CD4-positive, alpha-beta T cell (primary cell): ENCODE measurements at regions not wholly inside any gene's neighbourhood (a gene's known extent, or its start where the extent isn't known, plus 50 kb on each side); places are given as distances from the start of the nearest gene placed in this dataset.

ENCODE experiments used
- ATAC-seq: fragments of 200-7000 bp; cut with Tn5 transposase; one replicate; pipeline ENCODE4 v1.10.0; 2022; ENCODE audit warnings: mild to moderate bottlenecking; ENCODE audit not compliant: poor library complexity
- CTCF ChIA-PET: fragments of 350-600 bp; sonication (Branson Sonifier 250); formaldehyde crosslinking; loops from one replicate; lab custom pipeline; 2021; ENCODE audit warnings: antibody characterized with exemption, inconsistent platforms; lab: Charles Lee
- POLR2A ChIA-PET: fragments of 350-600 bp; sonication (Branson Sonifier 250); formaldehyde crosslinking; loops from one replicate; lab custom pipeline; 2021; ENCODE audit warnings: antibody characterized with exemption, inconsistent platforms; lab: Charles Lee
- DNase-seq, 14 experiments: peaks; one replicate each; pipeline ENCODE4 v3.0.0-alpha.2; 2013 to 2020; ENCODE audit warnings: mixed read lengths in 2 of 14
- H3K27ac ChIP-seq, 2 donors: one replicate each; pipeline versions ENCODE4 v1.5.1 to v1.7.0; 2013; ENCODE audit warnings: low read length in 2 of 2, low read depth in 1 of 2, mild to moderate bottlenecking in 1 of 2
- H3K27me3 ChIP-seq, 2 experiments: 1 replicate in 1 of 2; 2 replicates in 1 of 2; pipeline versions ENCODE4 v1.6.1 to v1.7.0; 2013; ENCODE audit warnings: low read length in 2 of 2, control low read depth in 1 of 2, mild to moderate bottlenecking in 1 of 2, moderate library complexity in 1 of 2; ENCODE audit not compliant: insufficient read depth in 2 of 2, control insufficient read depth in 1 of 2
- H3K36me3 ChIP-seq: one replicate; pipeline ENCODE4 v1.6.1; 2013; ENCODE audit warnings: low read length, control low read depth; ENCODE audit not compliant: insufficient read depth
- H3K4me1 ChIP-seq: one replicate; pipeline ENCODE4 v1.6.1; 2013; ENCODE audit warnings: low read length, control low read depth; ENCODE audit not compliant: insufficient read depth
- H3K4me3 ChIP-seq: one replicate; pipeline ENCODE4 v1.5.1; 2013; ENCODE audit warnings: mild to moderate bottlenecking, low read length, moderate library complexity
- H3K9me3 ChIP-seq, 2 experiments: 1 replicate in 1 of 2; 2 replicates in 1 of 2; pipeline versions ENCODE4 v1.6.1 to v1.7.0; 2013; ENCODE audit warnings: low read length in 2 of 2, mild to moderate bottlenecking in 2 of 2, control low read depth in 1 of 2, moderate library complexity in 1 of 2; ENCODE audit not compliant: control insufficient read depth in 1 of 2, insufficient read depth in 1 of 2
- H3K27ac Mint-ChIP-seq: one replicate; pipeline ENCODE4 v1.8.0; 2020; ENCODE audit warnings: mixed read lengths
- H3K27me3 Mint-ChIP-seq: one replicate; pipeline ENCODE4 v1.8.0; 2021; ENCODE audit warnings: mixed read lengths
- H3K36me3 Mint-ChIP-seq: one replicate; pipeline ENCODE4 v1.8.0; 2021; ENCODE audit warnings: low read depth, mixed read lengths
- H3K4me1 Mint-ChIP-seq: one replicate; pipeline ENCODE4 v1.8.0; 2021; ENCODE audit warnings: low read depth, mixed read lengths
- H3K4me3 Mint-ChIP-seq: one replicate; pipeline ENCODE4 v1.8.0; 2020; ENCODE audit warnings: mild to moderate bottlenecking, mixed read lengths
- H3K9me3 Mint-ChIP-seq: one replicate; pipeline ENCODE4 v1.8.0; 2020; ENCODE audit warnings: mixed read lengths
- intact Hi-C, 2 experiments: fragments of 100-400 bp; cut with DNase I in 1 of 2; cut with micrococcal nuclease in 1 of 2; formaldehyde crosslinking; loops; one replicate each; pipeline versions ENCODE4 v1.15.1 to v1.9.0; 2023 to 2025; cut with DNase I, micrococcal nuclease
- TF ChIP-seq, protein P1 (sequence below): fragments of 200-600 bp; IDR thresholded peaks from one replicate; pipeline ENCODE4 v1.8.0; 2022; ENCODE audit warnings: antibody characterized with exemption, mild to moderate bottlenecking

DNA sequence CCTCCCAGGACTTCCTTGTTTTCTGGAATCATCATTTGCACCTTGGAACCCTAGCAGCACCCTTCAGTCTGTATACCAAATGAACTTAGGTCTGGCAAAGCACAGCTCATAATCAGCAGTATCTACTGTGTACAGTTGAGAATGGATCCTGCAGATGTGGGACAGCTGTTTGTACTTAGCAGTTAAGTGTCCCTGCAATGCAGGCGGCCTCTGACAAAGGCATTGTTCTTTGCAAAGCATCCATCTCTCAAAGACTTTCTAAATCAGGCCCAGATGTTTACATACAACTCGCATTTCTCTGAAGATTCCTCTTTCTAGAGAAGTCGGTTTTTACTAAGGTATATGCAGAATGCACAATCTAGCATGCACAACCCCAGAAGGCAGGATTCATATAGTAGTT, 170.5 kb upstream of the RBM19 start:
- no peaks in the 10 kb centered on the region for H3K4me1 ChIP-seq
- peaks cover 0 to 5% of the 10 kb centered on the region in 2 experiments for H3K27me3 ChIP-seq
- no peak overlapping the region for H3K27ac Mint-ChIP-seq
- no peaks in the 10 kb centered on the region for H3K4me1 Mint-ChIP-seq
- ATAC-seq: no peak
- H3K27me3 Mint-ChIP-seq: peaks cover 9% of the 10 kb centered on the region
- no peak overlapping the region for H3K4me3 Mint-ChIP-seq
- DNase-seq: no peak
- peaks cover 0 to 4% of the 10 kb centered on the region in 2 experiments for H3K9me3 ChIP-seq
- no peak overlapping the region for H3K4me3 ChIP-seq
- TF ChIP-seq, protein P1, sequence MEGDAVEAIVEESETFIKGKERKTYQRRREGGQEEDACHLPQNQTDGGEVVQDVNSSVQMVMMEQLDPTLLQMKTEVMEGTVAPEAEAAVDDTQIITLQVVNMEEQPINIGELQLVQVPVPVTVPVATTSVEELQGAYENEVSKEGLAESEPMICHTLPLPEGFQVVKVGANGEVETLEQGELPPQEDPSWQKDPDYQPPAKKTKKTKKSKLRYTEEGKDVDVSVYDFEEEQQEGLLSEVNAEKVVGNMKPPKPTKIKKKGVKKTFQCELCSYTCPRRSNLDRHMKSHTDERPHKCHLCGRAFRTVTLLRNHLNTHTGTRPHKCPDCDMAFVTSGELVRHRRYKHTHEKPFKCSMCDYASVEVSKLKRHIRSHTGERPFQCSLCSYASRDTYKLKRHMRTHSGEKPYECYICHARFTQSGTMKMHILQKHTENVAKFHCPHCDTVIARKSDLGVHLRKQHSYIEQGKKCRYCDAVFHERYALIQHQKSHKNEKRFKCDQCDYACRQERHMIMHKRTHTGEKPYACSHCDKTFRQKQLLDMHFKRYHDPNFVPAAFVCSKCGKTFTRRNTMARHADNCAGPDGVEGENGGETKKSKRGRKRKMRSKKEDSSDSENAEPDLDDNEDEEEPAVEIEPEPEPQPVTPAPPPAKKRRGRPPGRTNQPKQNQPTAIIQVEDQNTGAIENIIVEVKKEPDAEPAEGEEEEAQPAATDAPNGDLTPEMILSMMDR: no peak
- no peak overlapping the region for H3K27ac ChIP-seq
- intact Hi-C loops: no loop called here
- no peaks in the 10 kb centered on the region for H3K36me3 Mint-ChIP-seq
- POLR2A ChIA-PET: no interaction called here
- CTCF ChIA-PET: no interaction called here
- H3K9me3 Mint-ChIP-seq: no peaks in the 10 kb centered on the region
- H3K36me3 ChIP-seq: no peaks in the 10 kb centered on the region

DNA sequence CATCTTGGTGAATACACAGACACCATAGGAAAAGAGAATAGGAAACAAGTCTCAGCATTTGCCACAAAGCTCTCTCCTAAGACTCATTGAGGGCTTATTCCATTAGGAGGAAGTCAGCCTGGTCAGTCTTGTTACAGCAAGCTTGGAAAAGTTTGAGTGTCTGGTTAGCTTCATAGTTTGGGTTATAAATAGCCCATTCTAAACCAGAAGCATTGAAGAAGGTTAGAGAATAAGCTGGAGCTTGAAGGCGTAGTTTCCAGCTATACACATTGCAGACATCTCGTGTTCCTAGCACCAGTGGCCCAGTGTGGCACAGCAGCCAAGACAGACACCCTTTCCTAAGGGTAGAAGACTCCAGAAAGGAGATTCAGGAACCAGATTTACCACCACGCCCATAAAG, 168.8 kb upstream of the RBM19 start:
- Histone ChIP-seq H3K27me3 (peaks cover 0 to 5% of the 10 kb centered on the region in 2 experiments), H3K4me3 (no peak overlapping the region), H3K27ac (no peak overlapping the region), H3K4me1 (no peaks in the 10 kb centered on the region), H3K9me3 (peaks cover 0 to 4% of the 10 kb centered on the region in 2 experiments), H3K36me3 (no peaks in the 10 kb centered on the region)
- no peak for DNase-seq
- intact Hi-C loops: no loop called here
- Mint-ChIP-seq H3K4me3 (no peak overlapping the region), H3K36me3 (no peaks in the 10 kb centered on the region), H3K27ac (no peak overlapping the region), H3K4me1 (no peaks in the 10 kb centered on the region), H3K27me3 (peaks cover 10% of the 10 kb centered on the region), H3K9me3 (no peaks in the 10 kb centered on the region)
- TF ChIP-seq, protein P1: no peak
- CTCF ChIA-PET: no interaction called here
- POLR2A ChIA-PET: no interaction called here
- ATAC-seq: no peak

DNA sequence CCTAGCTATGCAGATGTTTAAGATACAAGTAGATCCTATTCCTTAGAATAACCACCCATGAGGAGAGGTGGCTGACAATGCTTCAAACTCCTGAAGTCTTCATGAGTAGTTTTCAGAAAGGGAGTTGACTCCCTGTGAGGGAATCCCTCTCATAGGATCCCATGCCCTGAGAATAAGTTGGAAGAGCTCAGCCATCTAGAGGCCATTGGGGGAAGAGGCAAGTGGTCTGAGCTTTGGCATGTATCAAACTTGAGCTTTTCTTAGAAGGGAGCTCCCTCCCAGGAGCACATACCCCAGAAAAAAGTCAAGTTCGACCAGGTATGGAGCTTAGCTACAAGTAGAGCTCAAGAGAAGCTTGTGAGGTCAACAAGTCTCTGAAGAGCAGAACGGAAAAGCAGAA, 165.7 kb upstream of the RBM19 start:
- H3K4me3 ChIP-seq: no peak overlapping the region
- Mint-ChIP-seq H3K9me3 (peaks cover 5% of the 10 kb centered on the region), H3K4me1 (no peaks in the 10 kb centered on the region), H3K4me3 (no peak overlapping the region), H3K27me3 (peaks cover 14% of the 10 kb centered on the region), H3K27ac (no peak overlapping the region), H3K36me3 (no peaks in the 10 kb centered on the region)
- DNase-seq: no peak
- ATAC-seq: no peak
- TF ChIP-seq, protein P1: no peak
- POLR2A ChIA-PET: no interaction called here
- H3K27me3 ChIP-seq: peaks cover 0 to 5% of the 10 kb centered on the region in 2 experiments
- CTCF ChIA-PET: no interaction called here
- H3K36me3 ChIP-seq: no peaks in the 10 kb centered on the region
- intact Hi-C loops: no loop called here
- no peak overlapping the region for H3K27ac ChIP-seq
- no peaks in the 10 kb centered on the region for H3K4me1 ChIP-seq
- no peaks in the 10 kb centered on the region for H3K9me3 ChIP-seq
